ENCODE measurements at regions not wholly inside any gene's neighbourhood (a gene's known extent, or its start where the extent isn't known, plus 50 kb on each side); places are given as distances from the start of the nearest gene placed in this dataset.

GRCh38 chrX:10726647-10727046 is 106.3 kb upstream of the MID1 start:
- no peak overlapping the region for H3K27ac ChIP-seq
- no peaks in the 10 kb centered on the region for H3K4me1 ChIP-seq
- ATAC-seq (no peak), DNase-seq (peak in 1 of 4 donors; percentile 2)
- WGBS, 2 donors, result 66 to 78% methylated on average over 3 of the region's 3 CpGs
- TF ChIP-seq CTCF (IDR thresholded peaks at IDR 0.05), result no peak
- intact Hi-C loops (cut with DNase I), result loop anchor here (10.0 kb wide), 1 partner anchor 542 kb away; no protein-coding TSS in a partner anchor
- H3K9me3 ChIP-seq, result no peaks in the 10 kb centered on the region
- H3K4me3 ChIP-seq, result no peak overlapping the region
- H3K27me3 ChIP-seq, result no peaks in the 10 kb centered on the region
- H3K36me3 ChIP-seq (replicated peaks in 1 of 2; ENCODE audit: insufficient read depth in 1 of 2, low read depth in 2 of 2), result no peaks in the 10 kb centered on the region

DNA sequence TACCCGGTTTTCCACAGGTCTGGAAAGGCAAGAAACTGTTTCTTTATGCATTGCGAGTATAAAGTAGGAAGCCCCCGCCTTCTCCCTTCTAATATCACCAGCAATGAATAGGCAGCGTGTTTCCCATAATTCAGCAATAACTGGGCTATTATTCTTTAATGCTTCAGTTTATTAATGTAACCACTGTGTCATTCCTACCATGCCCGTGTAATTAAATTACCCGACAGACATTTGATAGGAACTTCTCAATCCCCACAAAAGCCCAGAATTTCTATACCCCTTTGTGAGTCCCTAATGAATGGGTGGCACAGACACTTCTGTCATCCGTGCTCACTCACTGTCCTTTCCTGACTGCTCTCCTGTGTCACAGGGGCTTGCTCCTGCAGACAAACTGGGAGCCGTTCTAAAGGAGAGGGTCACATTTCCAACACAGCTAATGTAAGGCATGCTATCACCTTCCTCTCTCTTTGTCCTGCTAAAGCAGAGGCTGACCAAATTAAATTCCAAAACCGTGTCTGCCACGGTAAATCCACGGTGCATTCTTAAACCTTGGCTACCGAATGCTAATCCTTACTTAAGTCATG is 108.5 kb upstream of the MID1 start:
- WGBS, 2 donors, result 83 to 88% methylated on average over 11 to 12 of the region's 12 CpGs
- Histone ChIP-seq H3K9me3 (no peaks in the 10 kb centered on the region), H3K27me3 (no peaks in the 10 kb centered on the region), H3K27ac (no peak overlapping the region), H3K4me1 (no peaks in the 10 kb centered on the region), H3K36me3 (replicated peaks in 1 of 2; ENCODE audit: insufficient read depth in 1 of 2, low read depth in 2 of 2) (no peaks in the 10 kb centered on the region), H3K4me3 (no peak overlapping the region)
- no peak for DNase-seq
- no peak for TF ChIP-seq POLR2A (IDR thresholded peaks at IDR 0.05)
- TF ChIP-seq CTCF (IDR thresholded peaks at IDR 0.05), result no peak
- no peak for ATAC-seq
- intact Hi-C loops (cut with DNase I), result loop anchor here (10.0 kb wide), 1 partner anchor 544 kb away; no protein-coding TSS in a partner anchor

- 45 to 80% methylated on average over 1 of the region's 1 CpG for WGBS, 2 donors
- H3K27ac ChIP-seq, result no peak overlapping the region
- no peak overlapping the region for H3K4me3 ChIP-seq
These were observed 119.0 kb upstream of the MID1 start for GRCh38 chrX:10739426-10739825.

GRCh38 chrX:10741003-10741402 is 120.6 kb upstream of the MID1 start:
- Histone ChIP-seq H3K4me1 (no peaks in the 10 kb centered on the region), H3K27ac (no peak overlapping the region), H3K9me3 (no peaks in the 10 kb centered on the region), H3K36me3 (replicated peaks in 1 of 2; ENCODE audit: insufficient read depth in 1 of 2, low read depth in 2 of 2) (no peaks in the 10 kb centered on the region), H3K27me3 (no peaks in the 10 kb centered on the region), H3K4me3 (no peak overlapping the region)
- no peak for DNase-seq
- ATAC-seq, result no peak
- intact Hi-C loops (cut with DNase I), result no loop called here
- TF ChIP-seq CTCF (IDR thresholded peaks at IDR 0.05), result no peak
- no peak for TF ChIP-seq POLR2A (IDR thresholded peaks at IDR 0.05)
- WGBS, 2 donors, result 56 to 58% methylated on average over 3 of the region's 3 CpGs

More at GRCh38 chrX:10739426-10739825, 119.0 kb upstream of the MID1 start:
- DNase-seq (no peak), ATAC-seq (no peak)
- no peaks in the 10 kb centered on the region for H3K4me1 ChIP-seq
- TF ChIP-seq POLR2A (IDR thresholded peaks at IDR 0.05), result no peak
- no peak for TF ChIP-seq CTCF (IDR thresholded peaks at IDR 0.05)
- H3K36me3 ChIP-seq (replicated peaks in 1 of 2; ENCODE audit: insufficient read depth in 1 of 2, low read depth in 2 of 2), result no peaks in the 10 kb centered on the region
- no peaks in the 10 kb centered on the region for H3K27me3 ChIP-seq
- H3K9me3 ChIP-seq, result no peaks in the 10 kb centered on the region
- intact Hi-C loops (cut with DNase I), result no loop called here

- 85 to 89% methylated on average over 2 of the region's 2 CpGs for WGBS, 2 donors
- ATAC-seq (no peak), DNase-seq (no peak)
- no peaks in the 10 kb centered on the region for H3K4me1 ChIP-seq
- TF ChIP-seq CTCF (IDR thresholded peaks at IDR 0.05) (no peak), POLR2A (IDR thresholded peaks at IDR 0.05) (no peak)
- no peaks in the 10 kb centered on the region for H3K36me3 ChIP-seq (replicated peaks in 1 of 2; ENCODE audit: insufficient read depth in 1 of 2, low read depth in 2 of 2)
- no peak overlapping the region for H3K27ac ChIP-seq
- no peaks in the 10 kb centered on the region for H3K9me3 ChIP-seq
- H3K27me3 ChIP-seq, result no peaks in the 10 kb centered on the region
- no peak overlapping the region for H3K4me3 ChIP-seq
- intact Hi-C loops (cut with DNase I), result no loop called here
These were observed 121.2 kb upstream of the MID1 start for GRCh38 chrX:10741550-10741949.
